Stimulated activated naive CD4-positive, alpha-beta T cell (primary cell): ENCODE measurements at regions not wholly inside any gene's neighbourhood (a gene's known extent, or its start where the extent isn't known, plus 50 kb on each side); places are given as distances from the start of the nearest gene placed in this dataset.
"Not testable (repeated sequence)": the region's sequence is repeated elsewhere in the genome, so short reads cannot be mapped to it uniquely, and the experiment has no call there.

ENCODE experiments used
- DNase-seq, 6 experiments: peaks; one replicate each; lab custom pipeline; 2025; lab: John Stamatoyannopoulos, UW

DNA sequence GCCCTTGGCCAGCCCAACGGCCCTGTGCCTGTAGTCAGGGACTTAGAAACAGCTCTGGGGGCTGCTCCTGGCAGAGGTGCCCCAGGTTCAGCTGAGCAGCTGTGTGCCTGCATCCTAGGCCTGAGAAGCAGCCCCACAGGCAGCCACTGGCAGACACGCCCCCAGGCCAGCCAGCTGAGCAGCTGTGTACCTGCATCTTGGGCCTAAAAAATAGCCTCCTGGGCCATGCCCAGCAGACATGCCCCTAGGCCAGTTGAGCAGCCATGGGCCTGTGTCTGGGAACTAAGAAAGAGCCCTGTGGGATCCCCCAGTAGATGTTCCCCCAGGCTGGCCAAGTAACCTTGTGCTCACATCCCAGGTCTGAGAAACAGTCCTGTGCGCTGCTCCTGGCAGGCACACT lies 64.0 kb downstream of the TBR1 start:
- no peak for DNase-seq

DNA sequence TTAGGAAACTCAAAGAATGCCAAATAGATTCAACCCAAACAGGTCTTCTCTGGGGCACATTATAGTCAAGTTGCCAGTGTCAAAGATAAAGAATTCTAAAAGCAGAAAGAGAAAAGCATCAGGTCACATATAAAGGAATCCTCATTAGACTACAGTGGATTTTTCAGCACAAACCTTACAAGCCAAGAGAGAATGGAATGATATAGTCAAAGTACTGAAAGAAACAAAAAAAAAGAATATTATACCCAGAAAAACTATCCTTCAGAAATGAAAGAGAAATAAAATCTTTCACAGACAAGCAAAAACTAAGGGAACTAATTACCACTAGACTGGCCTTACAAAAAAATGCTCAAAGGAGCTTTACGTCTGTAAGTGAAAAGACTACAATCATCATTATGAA lies 65.5 kb downstream of the TBR1 start:
- DNase-seq, result no peak

- no peak for DNase-seq
Observed at GRCh38 chr2:161484061-161484460, 68.0 kb downstream of the TBR1 start.

- no peak for DNase-seq
Observed at GRCh38 chr2:161486111-161486510, 70.0 kb downstream of the TBR1 start.

- DNase-seq, result no peak
Observed at GRCh38 chr2:161488131-161488699, 72.1 kb downstream of the TBR1 start.

- no peak for DNase-seq
Observed at GRCh38 chr2:161488879-161489278, 72.8 kb downstream of the TBR1 start.

DNA sequence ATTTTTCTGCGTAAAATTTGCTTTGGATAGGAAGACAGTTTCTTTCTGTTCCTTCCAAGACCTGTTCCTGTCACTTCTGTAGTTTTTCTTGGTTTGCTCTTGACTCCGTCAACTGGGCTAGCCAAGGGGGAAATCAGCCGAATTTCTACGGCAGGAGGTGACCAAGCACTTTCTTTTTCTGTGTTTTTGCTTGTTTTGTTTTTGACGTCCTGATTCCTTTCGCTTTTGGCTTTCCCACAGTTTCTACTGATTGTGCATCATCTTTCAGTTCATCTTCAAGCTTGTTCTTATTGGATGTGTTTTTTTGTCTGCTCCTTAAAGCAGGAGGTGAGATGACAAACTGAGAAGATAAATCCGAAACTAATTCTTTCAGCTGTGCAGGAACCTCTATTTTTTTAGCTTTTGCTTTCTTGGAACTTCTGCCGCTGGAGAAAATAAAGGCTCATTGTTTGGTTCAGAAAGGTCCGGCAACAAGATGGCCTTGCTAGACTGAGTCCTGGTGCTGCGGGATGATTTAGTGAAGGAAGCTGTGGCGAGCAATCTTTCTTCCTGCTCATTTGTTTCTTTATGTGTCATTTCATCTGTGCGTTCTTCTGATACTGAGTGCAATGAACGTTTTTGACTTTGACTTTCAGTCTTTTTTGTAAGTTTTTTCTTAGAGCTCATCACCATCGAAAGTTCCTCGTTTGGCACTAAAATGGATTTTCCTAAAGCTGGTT lies 85.0 kb downstream of the TBR1 start:
- not testable (repeated sequence) for DNase-seq

- not testable (repeated sequence) for DNase-seq
Observed at GRCh38 chr2:161502279-161502678, 86.2 kb downstream of the TBR1 start.

- DNase-seq, result not testable (repeated sequence)
Observed at GRCh38 chr2:161504628-161505289, 88.7 kb downstream of the TBR1 start.

- DNase-seq, result not testable (repeated sequence)
Observed at GRCh38 chr2:161505466-161505865, 89.4 kb downstream of the TBR1 start.

GRCh38 chr2:161513295-161514032 lies 97.4 kb downstream of the TBR1 start:
- DNase-seq, result not testable (repeated sequence)

GRCh38 chr2:161522796-161523195 lies 101.4 kb upstream of the SLC4A10 start:
- DNase-seq, result no peak

DNA sequence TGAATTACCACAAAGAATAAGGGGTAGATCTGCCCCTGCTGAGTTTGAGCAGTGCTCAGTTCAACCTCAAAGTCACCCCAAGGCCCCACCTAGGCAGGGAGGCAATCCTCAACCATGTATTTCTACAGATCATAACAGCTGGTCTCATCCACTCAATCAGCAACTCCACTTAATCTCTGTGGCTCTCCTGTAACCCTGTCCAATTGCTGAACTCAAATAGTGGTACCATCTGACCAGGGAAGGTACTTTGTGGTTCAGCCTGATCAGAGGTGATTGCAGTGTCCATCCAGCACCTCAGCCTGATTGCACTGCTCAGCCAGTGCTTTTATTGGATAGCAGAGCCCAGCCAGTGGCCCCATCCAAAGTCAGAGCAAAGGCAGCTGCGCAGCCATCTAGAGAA lies 91.0 kb upstream of the SLC4A10 start:
- no peak for DNase-seq

DNA sequence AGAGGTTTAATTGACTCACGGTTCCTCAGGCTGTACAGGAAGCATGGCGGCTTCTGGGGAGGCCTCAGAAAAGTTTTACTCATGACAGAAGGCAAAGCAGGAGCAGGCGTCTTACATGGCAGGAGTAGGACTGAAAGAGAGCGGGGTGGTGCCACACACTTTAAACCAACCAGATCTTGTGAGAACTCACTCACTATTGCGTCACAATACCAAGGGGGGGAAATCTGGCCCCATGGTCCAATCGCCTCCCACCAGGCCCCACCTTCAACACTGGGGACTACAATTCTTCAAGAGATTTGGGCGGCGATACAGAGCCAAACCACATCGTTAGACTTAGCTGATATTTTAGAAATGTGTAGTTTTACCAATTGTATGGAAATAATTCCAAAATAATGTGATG lies 77.6 kb upstream of the SLC4A10 start:
- no peak for DNase-seq

DNA sequence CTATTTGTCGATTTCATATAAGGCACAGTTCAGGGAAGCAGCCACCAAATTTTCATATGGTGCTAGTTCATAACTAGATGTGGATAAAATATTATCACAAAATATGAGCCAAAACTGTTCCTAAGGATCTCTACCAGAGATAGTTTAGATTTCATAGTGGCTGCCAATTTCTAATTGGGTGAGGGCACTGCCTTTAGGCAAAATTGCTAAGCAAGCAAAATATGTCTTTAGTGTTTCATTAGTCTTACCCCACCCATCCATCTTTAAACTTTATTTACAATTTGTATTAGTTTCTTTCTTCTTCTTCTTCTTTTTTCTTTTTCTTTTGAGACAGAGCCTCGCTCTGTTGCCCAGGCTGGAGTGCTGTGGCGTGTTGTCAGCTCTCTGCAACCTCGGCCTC lies 77.1 kb upstream of the SLC4A10 start:
- no peak for DNase-seq

DNA sequence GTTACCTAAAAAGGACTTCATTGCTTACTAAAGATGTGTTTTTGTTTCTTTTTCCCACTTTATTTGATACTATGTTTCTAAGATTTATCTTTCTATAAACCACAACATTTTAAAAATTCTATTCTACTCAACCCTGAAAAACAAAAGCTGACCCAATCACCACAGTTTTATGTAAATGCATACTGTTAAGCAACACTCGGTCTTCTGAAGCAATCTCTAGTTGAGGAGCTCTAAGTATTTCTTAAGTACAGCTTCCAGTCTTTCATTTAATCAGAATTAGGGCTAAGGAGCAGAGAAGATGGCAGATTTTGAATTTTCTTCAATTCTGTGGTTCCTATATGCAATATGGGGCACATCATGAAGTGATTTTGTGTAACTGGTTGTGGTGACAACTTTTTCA lies 72.2 kb upstream of the SLC4A10 start:
- DNase-seq, result no peak

DNA sequence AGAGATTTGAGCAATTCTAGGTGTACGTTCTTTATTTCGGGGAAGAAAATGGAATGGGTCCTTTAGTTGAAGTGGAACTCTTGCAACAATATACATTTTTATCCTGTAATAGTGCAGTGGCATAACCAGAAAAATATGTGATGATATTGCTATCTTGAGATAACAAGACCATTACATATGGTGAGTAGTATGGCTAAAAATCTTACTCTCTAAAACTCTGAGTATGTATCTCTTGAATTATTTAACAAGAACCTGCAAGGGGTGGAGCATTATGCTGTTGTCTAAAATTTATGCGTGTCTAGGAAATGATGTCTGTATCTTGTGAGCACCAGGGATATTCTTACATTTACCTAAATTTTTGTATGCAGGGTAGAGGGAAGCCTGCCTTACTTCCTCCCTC lies 68.4 kb upstream of the SLC4A10 start:
- DNase-seq, result no peak

DNA sequence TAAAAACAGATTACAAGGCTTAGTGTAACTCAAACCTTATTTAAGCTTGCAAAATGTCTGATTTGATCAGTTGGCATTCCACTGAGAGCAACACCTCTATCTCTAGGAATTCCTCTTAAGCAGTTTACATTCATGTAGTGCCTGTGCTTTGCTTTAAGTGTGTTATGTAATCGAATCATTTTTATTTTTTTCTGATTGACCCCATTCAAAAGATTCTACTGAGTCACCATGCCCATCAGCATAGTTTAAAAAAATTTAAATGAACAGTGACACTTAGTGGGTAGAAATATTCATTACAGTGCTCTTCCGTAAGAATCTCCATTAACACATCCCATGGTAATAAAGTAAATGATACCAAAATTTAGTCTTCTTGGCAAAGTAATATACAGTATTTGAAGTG lies 67.8 kb upstream of the SLC4A10 start:
- no peak for DNase-seq

- no peak for DNase-seq
Observed at GRCh38 chr2:161557538-161557937, 66.7 kb upstream of the SLC4A10 start.

GRCh38 chr2:161564906-161565305 lies 59.3 kb upstream of the SLC4A10 start:
- DNase-seq, result no peak

DNA sequence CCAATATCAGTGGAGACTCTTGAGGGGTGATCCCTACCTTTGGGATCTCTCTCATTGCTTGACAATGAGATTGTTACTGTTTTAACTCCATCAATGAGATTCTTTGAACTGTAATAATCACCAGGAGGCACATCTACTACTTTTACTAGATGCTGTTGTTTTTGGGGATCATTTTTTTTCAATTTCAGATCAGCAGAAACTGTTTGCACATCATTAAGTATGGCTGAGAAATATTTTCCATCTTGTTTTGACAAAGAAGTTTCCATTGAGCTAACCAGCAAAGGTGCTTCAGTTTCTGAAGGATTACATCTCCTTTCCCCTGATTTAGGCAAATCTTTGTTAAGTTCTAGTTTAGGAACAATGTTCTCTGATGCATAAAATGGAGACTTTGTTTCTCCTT lies 54.8 kb upstream of the SLC4A10 start:
- DNase-seq, result no peak

DNA sequence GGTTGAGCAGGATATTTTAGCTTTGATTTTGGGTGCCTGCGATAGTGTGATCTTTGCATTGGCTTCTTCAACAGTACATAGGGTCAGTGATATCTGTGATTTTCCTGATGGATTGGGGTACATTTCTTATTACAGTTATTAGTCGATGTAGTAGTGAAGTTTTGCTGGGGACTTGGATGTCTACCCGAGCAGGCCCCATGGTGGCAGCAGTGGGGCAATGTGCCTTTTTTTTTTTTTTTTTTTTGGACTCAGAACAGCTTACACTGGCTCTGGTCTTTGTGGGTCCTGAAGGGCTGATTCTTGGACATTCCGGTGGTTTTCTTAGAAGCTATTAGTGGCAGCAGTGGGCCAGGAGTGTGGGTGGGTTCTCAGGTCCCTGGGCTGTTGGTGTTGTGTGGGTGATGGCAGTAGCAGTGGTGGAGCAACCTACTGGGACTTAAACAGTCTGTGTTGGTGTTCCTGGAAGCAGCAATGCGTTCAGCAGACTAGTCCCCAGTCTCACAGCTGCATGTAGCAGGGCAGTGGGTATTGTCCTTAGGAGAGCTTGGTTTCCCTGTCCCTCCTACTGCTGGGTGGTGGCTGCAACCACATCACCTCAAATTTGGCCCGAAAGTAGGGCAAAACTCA lies 53.7 kb upstream of the SLC4A10 start:
- DNase-seq, result peak in 1 of 6 experiments; percentile 0
